H9 (cell line): ENCODE measurements at regions not wholly inside any gene's neighbourhood (a gene's known extent, or its start where the extent isn't known, plus 50 kb on each side); places are given as distances from the start of the nearest gene placed in this dataset.

Source experiments
- DNase-seq: peaks from one replicate; pipeline ENCODE4 v3.0.0-alpha.2; 2017
- H2AFZ ChIP-seq: one replicate; pipeline ENCODE4 v1.6.1; 2013; ENCODE audit warnings: mild to moderate bottlenecking, low read length, control low read depth, moderate library complexity
- H2AK5ac ChIP-seq: 2 replicates; pipeline ENCODE4 v1.6.1; 2013; ENCODE audit warnings: low read length, control low read depth, mixed read lengths; ENCODE audit not compliant: insufficient read length
- H2BK120ac ChIP-seq: one replicate; pipeline ENCODE4 v1.6.1; 2013; ENCODE audit warnings: low read depth, mild to moderate bottlenecking, low read length, control low read depth, inconsistent platforms; ENCODE audit not compliant: poor library complexity, severe bottlenecking
- H2BK12ac ChIP-seq: 2 replicates; pipeline ENCODE4 v1.6.1; 2013; ENCODE audit warnings: low read length, control low read depth, mixed read lengths, low read depth; ENCODE audit not compliant: insufficient read length
- H2BK15ac ChIP-seq: 2 replicates; pipeline ENCODE4 v1.6.1; 2013; ENCODE audit warnings: low read depth, low read length, control low read depth
- H2BK20ac ChIP-seq: one replicate; pipeline ENCODE4 v1.6.1; 2013; ENCODE audit warnings: low read depth, mild to moderate bottlenecking, low read length, control low read depth, inconsistent platforms; ENCODE audit not compliant: poor library complexity, severe bottlenecking
- H2BK5ac ChIP-seq: 2 replicates; pipeline ENCODE4 v1.6.1; 2013; ENCODE audit warnings: low read length, control low read depth, mixed read lengths; ENCODE audit not compliant: insufficient read length
- H3K14ac ChIP-seq: 2 replicates; pipeline ENCODE4 v1.6.1; 2013; ENCODE audit warnings: low read length, control low read depth; ENCODE audit not compliant: insufficient read depth
- H3K18ac ChIP-seq: 2 replicates; pipeline ENCODE4 v1.6.1; 2013; ENCODE audit warnings: low read depth, mild to moderate bottlenecking, mixed read lengths, low read length, control low read depth; ENCODE audit not compliant: insufficient read length
- H3K23ac ChIP-seq: 2 replicates; pipeline ENCODE4 v1.6.1; 2013; ENCODE audit warnings: low read length, control low read depth, mixed read lengths, low read depth; ENCODE audit not compliant: insufficient read length
- H3K23me2 ChIP-seq: 2 replicates; pipeline ENCODE4 v1.6.1; 2013; ENCODE audit warnings: low read depth, mild to moderate bottlenecking, mixed read lengths, low read length, control low read depth; ENCODE audit not compliant: insufficient read length, poor library complexity, severe bottlenecking
- H3K27ac ChIP-seq: 2 replicates; pipeline ENCODE4 v1.5.1; 2013; ENCODE audit warnings: low read length, control low read depth, mixed read lengths, low read depth; ENCODE audit not compliant: insufficient read length
- H3K27me3 ChIP-seq: 2 replicates; pipeline ENCODE4 v1.6.1; 2013; ENCODE audit warnings: low read length, control low read depth, inconsistent platforms; ENCODE audit not compliant: insufficient read depth
- H3K4ac ChIP-seq: 2 replicates; pipeline ENCODE4 v1.6.1; 2013; ENCODE audit warnings: low read depth, mild to moderate bottlenecking, control low read depth, inconsistent platforms, low read length, moderate library complexity
- H3K4me1 ChIP-seq: 2 replicates; pipeline ENCODE4 v1.6.1; 2013; ENCODE audit warnings: low read length, control low read depth, inconsistent platforms; ENCODE audit not compliant: insufficient read depth
- H3K4me2 ChIP-seq: 2 replicates; pipeline ENCODE4 v1.6.1; 2013; ENCODE audit warnings: low read length, control low read depth, mixed read lengths; ENCODE audit not compliant: insufficient read length, insufficient read depth
- H3K56ac ChIP-seq: 2 replicates; pipeline ENCODE4 v1.6.1; 2013; ENCODE audit warnings: low read depth, mild to moderate bottlenecking, mixed read lengths, low read length, control low read depth; ENCODE audit not compliant: insufficient read length
- H3K79me1 ChIP-seq: 2 replicates; pipeline ENCODE4 v1.6.1; 2013; ENCODE audit warnings: low read depth, mild to moderate bottlenecking, moderate library complexity, low read length, control low read depth, inconsistent platforms; ENCODE audit not compliant: insufficient read depth, poor library complexity, severe bottlenecking
- H3K79me2 ChIP-seq: 2 replicates; pipeline ENCODE4 v1.6.1; 2013; ENCODE audit warnings: low read length, control low read depth, inconsistent platforms; ENCODE audit not compliant: insufficient read depth
- H3K9ac ChIP-seq: 2 replicates; pipeline ENCODE4 v1.6.1; 2013; ENCODE audit warnings: low read length, control low read depth, mixed read lengths; ENCODE audit not compliant: insufficient read length; ENCODE audit errors: extremely low read depth
- H3K9me3 ChIP-seq: one replicate; pipeline ENCODE4 v1.6.1; 2013; ENCODE audit warnings: low read depth, low read length, inconsistent platforms; ENCODE audit not compliant: control insufficient read depth
- H3T11ph ChIP-seq: one replicate; pipeline ENCODE4 v1.6.1; 2013; ENCODE audit warnings: mild to moderate bottlenecking, low read length, control low read depth, inconsistent platforms
- H4K20me1 ChIP-seq: one replicate; pipeline ENCODE4 v1.6.1; 2013; ENCODE audit not compliant: control insufficient read depth, insufficient read length, insufficient read depth
- H4K5ac ChIP-seq: 2 replicates; pipeline ENCODE4 v1.6.1; 2013; ENCODE audit warnings: low read depth, mild to moderate bottlenecking, mixed read lengths, low read length, control low read depth; ENCODE audit not compliant: insufficient read length
- H4K8ac ChIP-seq: replicated peaks from 2 replicates; pipeline ENCODE4 v1.6.1; 2013; ENCODE audit warnings: low read length, control low read depth, mixed read lengths, low read depth; ENCODE audit not compliant: insufficient read length
- H4K91ac ChIP-seq: 2 replicates; pipeline ENCODE4 v1.6.1; 2013; ENCODE audit warnings: low read depth, mild to moderate bottlenecking, moderate library complexity, mixed read lengths, low read length, control low read depth; ENCODE audit not compliant: insufficient read length
- H3K27ac Mint-ChIP-seq, 3 experiments: 2 replicates in 2 of 3; 3 replicates in 1 of 3; pipeline ENCODE4 v1.8.0; 2020 to 2021; ENCODE audit warnings: mixed read lengths in 3 of 3, mild to moderate bottlenecking in 1 of 3, moderate library complexity in 1 of 3
- H3K27me3 Mint-ChIP-seq: 2 replicates; pipeline ENCODE4 v1.8.0; 2021; ENCODE audit warnings: low read depth, mild to moderate bottlenecking, moderate library complexity, mixed read lengths
- H3K36me3 Mint-ChIP-seq, 3 experiments: 2 replicates in 2 of 3; 3 replicates in 1 of 3; pipeline ENCODE4 v1.8.0; 2020 to 2021; ENCODE audit warnings: low read depth in 3 of 3, mixed read lengths in 3 of 3; ENCODE audit not compliant: insufficient read depth in 1 of 3
- H3K4me1 Mint-ChIP-seq, 2 experiments: 2 replicates each; pipeline ENCODE4 v1.8.0; 2020; ENCODE audit warnings: mixed read lengths in 2 of 2
- H3K4me3 Mint-ChIP-seq, 2 experiments: 2 replicates in 1 of 2; 3 replicates in 1 of 2; pipeline ENCODE4 v1.8.0; 2020 to 2021; ENCODE audit warnings: mild to moderate bottlenecking in 2 of 2, mixed read lengths in 2 of 2, moderate library complexity in 1 of 2
- H3K9me3 Mint-ChIP-seq, 2 experiments: 2 replicates in 1 of 2; 3 replicates in 1 of 2; pipeline ENCODE4 v1.8.0; 2020; ENCODE audit warnings: mild to moderate bottlenecking in 2 of 2, mixed read lengths in 2 of 2, moderate library complexity in 1 of 2
- CTCF ChIP-seq: fragments of 200-600 bp; sonication (generic); conservative IDR thresholded peaks from 3 replicates; pipeline ENCODE4 v1.8.0; 2021; ENCODE audit warnings: antibody characterized with exemption, mild to moderate bottlenecking
- WGBS: extraction: QIAGEN DNeasy Blood & Tissue Kit; methylation state at CpG from one replicate; pipeline ENCODE4 v1.1.7; 2013; ENCODE audit warnings: missing lambda C conversion rate, low lambda C conversion rate, mixed read lengths; ENCODE audit not compliant: insufficient read length; ENCODE audit errors: extremely low coverage; 5-methylcytosine and 5-hydroxymethylcytosine counted together

GRCh38 chr3:106275592-106275991 lies 406.8 kb upstream of the CBLB start:
- Histone ChIP-seq H4K5ac (no peak overlapping the region), H3K23me2 (no peaks in the 10 kb centered on the region), H3K4me1 (no peaks in the 10 kb centered on the region), H3K18ac (no peak overlapping the region), H3K9me3 (no peaks in the 10 kb centered on the region), H3K79me2 (no peaks in the 10 kb centered on the region), H4K8ac (no peak overlapping the region), H2BK120ac (no peak overlapping the region), H2AFZ (no peak overlapping the region), H4K20me1 (no peaks in the 10 kb centered on the region), H2BK12ac (no peak overlapping the region), H3K4ac (no peak overlapping the region), H4K91ac (no peak overlapping the region), H3K56ac (no peak overlapping the region), H2BK15ac (no peak overlapping the region), H2BK20ac (no peak overlapping the region), H3K79me1 (no peaks in the 10 kb centered on the region), H3T11ph (no peak overlapping the region), H3K27me3 (no peaks in the 10 kb centered on the region), H3K27ac (no peak overlapping the region), H3K23ac (no peak overlapping the region), H3K4me2 (no peak overlapping the region), H2AK5ac (no peak overlapping the region), H3K9ac (no peak overlapping the region), H2BK5ac (no peak overlapping the region), H3K14ac (no peak overlapping the region)
- H3K9me3 Mint-ChIP-seq: no peaks in the 10 kb centered on the region
- H3K27ac Mint-ChIP-seq: no peak overlapping the region
- no peak overlapping the region for H3K4me3 Mint-ChIP-seq
- no peaks in the 10 kb centered on the region for H3K27me3 Mint-ChIP-seq
- H3K36me3 Mint-ChIP-seq: no peaks in the 10 kb centered on the region
- DNase-seq: no peak
- no peak for TF ChIP-seq CTCF
- no peaks in the 10 kb centered on the region for H3K4me1 Mint-ChIP-seq
- no CpG with 5 or more reads among the region's 5 CpGs for WGBS
